GM23338 (cell line): ENCODE measurements at regions not wholly inside any gene's neighbourhood (a gene's known extent, or its start where the extent isn't known, plus 50 kb on each side); places are given as distances from the start of the nearest gene placed in this dataset.
"Not testable (repeated sequence)": the region's sequence is repeated elsewhere in the genome, so short reads cannot be mapped to it uniquely, and the experiment has no call there.

ENCODE experiments used
- ATAC-seq: fragments of 200-7000 bp; cut with Tn5 transposase; 3 replicates; pipeline ENCODE4 v1.9.1; 2020
- DNase-seq: peaks from one replicate; pipeline ENCODE4 v3.0.0-alpha.2; 2015; ENCODE audit warnings: low spot score
- H2AFZ ChIP-seq: fragments of 200-600 bp; sonication (generic); 2 replicates; pipeline ENCODE4 v1.8.0; 2016; ENCODE audit warnings: antibody characterized with exemption, mild to moderate bottlenecking, moderate library complexity
- H3F3A ChIP-seq: fragments of 200-600 bp; sonication (generic); replicated peaks from 2 replicates; pipeline ENCODE4 v1.8.0; 2017; ENCODE audit warnings: antibody characterized with exemption, mixed run types, low read depth
- H3K27ac ChIP-seq: fragments of 200-600 bp; sonication (generic); 2 replicates; pipeline ENCODE4 v1.6.1; 2016; ENCODE audit warnings: low read depth
- H3K27me3 ChIP-seq: fragments of 200-600 bp; sonication (generic); 2 replicates; pipeline ENCODE4 v1.8.0; 2016; ENCODE audit warnings: mild to moderate bottlenecking, mixed run types, moderate library complexity; ENCODE audit not compliant: insufficient read depth
- H3K36me3 ChIP-seq: fragments of 200-600 bp; sonication (generic); 2 replicates; pipeline ENCODE4 v1.8.0; 2016; ENCODE audit warnings: mild to moderate bottlenecking; ENCODE audit not compliant: insufficient read depth
- H3K4me1 ChIP-seq: fragments of 200-600 bp; sonication (generic); 2 replicates; pipeline ENCODE4 v1.8.0; 2016; ENCODE audit warnings: mild to moderate bottlenecking, moderate library complexity; ENCODE audit not compliant: insufficient read depth
- H3K4me2 ChIP-seq: fragments of 200-600 bp; sonication (generic); 2 replicates; pipeline ENCODE4 v1.7.1; 2017; ENCODE audit warnings: mixed run types
- H3K4me3 ChIP-seq: fragments of 200-600 bp; sonication (generic); 2 replicates; pipeline ENCODE4 v1.6.1; 2016; ENCODE audit warnings: mixed run types
- H3K79me2 ChIP-seq: fragments of 200-600 bp; sonication (generic); replicated peaks from 2 replicates; pipeline ENCODE4 v1.8.0; 2017; ENCODE audit warnings: mild to moderate bottlenecking; ENCODE audit not compliant: insufficient read depth
- H3K9me2 ChIP-seq: fragments of 200-600 bp; sonication (generic); 2 replicates; pipeline ENCODE4 v1.8.0; 2017; ENCODE audit not compliant: insufficient read depth
- H4K20me1 ChIP-seq: fragments of 200-600 bp; sonication (generic); replicated peaks from 2 replicates; pipeline ENCODE4 v1.8.0; 2017; ENCODE audit warnings: mild to moderate bottlenecking; ENCODE audit not compliant: insufficient read depth
- H3K27ac Mint-ChIP-seq: 2 replicates; pipeline ENCODE4 v1.8.0; 2020; ENCODE audit warnings: inconsistent platforms, mild to moderate bottlenecking, moderate library complexity, mixed read lengths
- H3K27me3 Mint-ChIP-seq: 3 replicates; pipeline ENCODE4 v1.8.0; 2022; ENCODE audit warnings: low read depth, mild to moderate bottlenecking, moderate library complexity, mixed read lengths, inconsistent platforms; ENCODE audit not compliant: insufficient read depth, poor library complexity
- H3K36me3 Mint-ChIP-seq: 3 replicates; pipeline ENCODE4 v1.8.0; 2021; ENCODE audit warnings: low read depth, mild to moderate bottlenecking, inconsistent platforms, moderate library complexity, mixed read lengths
- H3K4me1 Mint-ChIP-seq: 3 replicates; pipeline ENCODE4 v1.8.0; 2020; ENCODE audit warnings: mild to moderate bottlenecking, inconsistent platforms, mixed read lengths
- H3K4me3 Mint-ChIP-seq: 3 replicates; pipeline ENCODE4 v1.8.0; 2021; ENCODE audit warnings: moderate library complexity, mild to moderate bottlenecking, inconsistent platforms, mixed read lengths
- H3K9me3 Mint-ChIP-seq: 3 replicates; pipeline ENCODE4 v1.8.0; 2020; ENCODE audit warnings: moderate library complexity, mild to moderate bottlenecking, inconsistent platforms, mixed read lengths
- CREB1 ChIP-seq: fragments of 250-450 bp; sonication (Bioruptor Pico); IDR thresholded peaks from 2 replicates; pipeline ENCODE4 v1.5.0; 2020; ENCODE audit warnings: low read depth, mild to moderate bottlenecking, moderate library complexity
- CTCF ChIP-seq, 2 experiments: fragments of 200-600 bp in 1 of 2; sonication (generic) in 1 of 2; conservative IDR thresholded peaks; 2 replicates each; pipeline versions ENCODE4 v1.5.1 to v1.6.1; 2016 to 2017; ENCODE audit warnings: antibody characterized with exemption in 2 of 2, low read depth in 2 of 2, mild to moderate bottlenecking in 2 of 2, moderate library complexity in 1 of 2
- EZH2phosphoT487 ChIP-seq: fragments of 200-600 bp; sonication (generic); IDR thresholded peaks from one replicate; pipeline ENCODE4 v1.8.1; 2018; ENCODE audit warnings: antibody characterized with exemption; ENCODE audit not compliant: unreplicated experiment
- JUNB ChIP-seq: IDR thresholded peaks from one replicate; pipeline ENCODE4 v1.6.1; 2016; ENCODE audit warnings: antibody characterized with exemption; ENCODE audit not compliant: unreplicated experiment
- NANOG ChIP-seq: IDR thresholded peaks from 2 replicates; pipeline ENCODE4 v1.6.1; 2016; ENCODE audit warnings: antibody characterized with exemption, borderline replicate concordance
- POLR2AphosphoS5 ChIP-seq: IDR thresholded peaks from 2 replicates; pipeline ENCODE4 v1.6.1; 2016; ENCODE audit warnings: antibody characterized with exemption, low read depth
- REST ChIP-seq: IDR thresholded peaks from one replicate; pipeline ENCODE4 v1.6.1; 2018; ENCODE audit warnings: antibody characterized with exemption; ENCODE audit not compliant: unreplicated experiment
- STAT1 ChIP-seq: IDR thresholded peaks from one replicate; pipeline ENCODE4 v1.6.1; 2016; ENCODE audit warnings: antibody characterized with exemption; ENCODE audit not compliant: unreplicated experiment
- ZNF114 ChIP-seq: fragments of 250-450 bp; sonication (Bioruptor Pico); IDR thresholded peaks from 2 replicates; pipeline ENCODE4 v1.5.0; 2020; ENCODE audit warnings: mild to moderate bottlenecking, moderate library complexity
- ZNF331 ChIP-seq: fragments of 250-450 bp; sonication (Bioruptor Pico); IDR thresholded peaks from 2 replicates; pipeline ENCODE4 v1.5.0; 2020; ENCODE audit warnings: low read depth, mild to moderate bottlenecking, moderate library complexity
- ZNF462 ChIP-seq: fragments of 250-450 bp; sonication (Bioruptor Pico); IDR thresholded peaks from 2 replicates; pipeline ENCODE4 v1.5.0; 2020; ENCODE audit warnings: mild to moderate bottlenecking, moderate library complexity

- H3K4me3 ChIP-seq, H3K27ac ChIP-seq, H3K79me2 ChIP-seq, H3K9me2 ChIP-seq, H4K20me1 ChIP-seq, H2AFZ ChIP-seq, H3K36me3 ChIP-seq, H3F3A ChIP-seq, H3K9me3 Mint-ChIP-seq, H3K4me3 Mint-ChIP-seq, DNase-seq, H3K27me3 Mint-ChIP-seq, H3K4me1 ChIP-seq, H3K4me2 ChIP-seq, H3K36me3 Mint-ChIP-seq, H3K4me1 Mint-ChIP-seq, ATAC-seq, H3K27me3 ChIP-seq, H3K27ac Mint-ChIP-seq: not testable (repeated sequence)
Observed at GRCh38 chr6:11932892-11933291, 79.2 kb upstream of the HIVEP1 start.

GRCh38 chr6:11931296-11932035 is 80.6 kb upstream of the HIVEP1 start:
- H3K27me3 Mint-ChIP-seq, result peaks cover 5% of the 10 kb centered on the region
- H3K27ac Mint-ChIP-seq, result no peak overlapping the region
- no peak overlapping the region for H3K4me3 Mint-ChIP-seq
- Histone ChIP-seq H3K36me3 (no peaks in the 10 kb centered on the region), H3K4me3 (no peak overlapping the region), H4K20me1 (no peaks in the 10 kb centered on the region), H3K4me1 (no peaks in the 10 kb centered on the region), H3K27me3 (no peaks in the 10 kb centered on the region), H2AFZ (no peak overlapping the region), H3K9me2 (no peaks in the 10 kb centered on the region), H3K4me2 (no peak overlapping the region), H3K27ac (no peak overlapping the region), H3K79me2 (no peaks in the 10 kb centered on the region), H3F3A (no peaks in the 10 kb centered on the region)
- H3K4me1 Mint-ChIP-seq, result peaks cover 8% of the 10 kb centered on the region
- DNase-seq (no peak), ATAC-seq (no peak)
- peaks cover 8% of the 10 kb centered on the region for H3K9me3 Mint-ChIP-seq
- peaks cover 9% of the 10 kb centered on the region; the same call in 2 of the 3 replicates for H3K36me3 Mint-ChIP-seq
- TF ChIP-seq ZNF462 (CRISPR knock-in tag) (no peak), ZNF331 (CRISPR knock-in tag) (no peak), CTCF (conservative IDR thresholded peaks at IDR 0.05; ENCODE audit: low read depth in 2 of 2) (no peak), NANOG (no peak), JUNB (no peak), ZNF114 (CRISPR knock-in tag) (no peak), REST (no peak), CREB1 (CRISPR knock-in tag) (no peak), POLR2AphosphoS5 (no peak), STAT1 (no peak), EZH2phosphoT487 (no peak)
